ENCODE measurements at regions not wholly inside any gene's neighbourhood (a gene's known extent, or its start where the extent isn't known, plus 50 kb on each side); places are given as distances from the start of the nearest gene placed in this dataset.

- no peak for DNase-seq
Measured at GRCh38 chr2:160889439-160890170, 270.6 kb upstream of the TANK start.

DNA sequence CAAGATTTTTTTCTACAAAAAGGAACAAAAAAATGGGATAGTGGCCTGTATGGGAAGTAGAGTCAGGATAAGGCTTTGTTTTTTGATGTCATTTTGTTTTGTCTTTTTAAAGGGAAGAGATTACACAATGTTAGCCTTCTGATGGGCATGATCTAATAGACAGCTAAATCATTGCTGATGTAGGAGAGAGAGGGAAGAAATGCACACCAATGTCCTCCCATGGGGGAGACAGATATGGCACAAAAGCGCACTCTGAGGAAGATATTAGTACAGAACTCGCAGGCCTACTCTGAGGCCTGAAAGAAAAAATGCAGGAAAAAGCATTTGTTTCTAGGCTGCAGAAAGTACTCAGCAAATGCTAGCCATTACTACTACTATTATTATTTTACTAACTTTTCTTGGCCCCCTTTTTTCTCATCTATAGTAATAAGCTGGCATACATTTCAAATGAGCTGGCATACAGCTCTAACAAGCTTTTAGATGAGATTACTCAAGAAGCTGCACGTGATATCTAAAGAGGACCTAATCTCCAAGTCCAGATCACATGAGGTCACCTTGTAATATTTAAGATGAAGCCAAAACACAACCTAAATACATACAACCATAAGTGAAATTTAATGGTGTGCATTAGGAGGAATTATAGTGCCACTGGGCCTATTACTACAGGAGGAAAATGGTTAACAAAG is 269.4 kb upstream of the TANK start:
- DNase-seq, result no peak

DNA sequence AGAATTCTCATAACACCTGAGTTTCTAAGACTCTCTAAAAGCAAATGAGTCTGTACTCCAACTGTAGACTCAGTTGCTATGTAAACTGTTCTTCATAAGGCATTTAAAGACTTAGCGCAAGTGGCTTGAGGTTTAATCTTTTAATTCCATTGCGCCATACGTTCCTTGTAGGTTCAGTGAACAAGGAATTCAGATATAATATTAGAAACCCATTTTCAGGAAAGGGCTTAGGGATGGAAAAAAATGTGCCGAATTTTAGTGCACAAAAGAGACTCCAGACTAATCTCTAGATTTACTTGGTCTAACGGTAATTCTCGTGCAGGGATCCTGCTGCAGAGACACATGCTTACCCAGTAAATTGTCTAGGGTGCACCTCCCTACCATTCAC is 268.9 kb upstream of the TANK start:
- no peak for DNase-seq

DNA sequence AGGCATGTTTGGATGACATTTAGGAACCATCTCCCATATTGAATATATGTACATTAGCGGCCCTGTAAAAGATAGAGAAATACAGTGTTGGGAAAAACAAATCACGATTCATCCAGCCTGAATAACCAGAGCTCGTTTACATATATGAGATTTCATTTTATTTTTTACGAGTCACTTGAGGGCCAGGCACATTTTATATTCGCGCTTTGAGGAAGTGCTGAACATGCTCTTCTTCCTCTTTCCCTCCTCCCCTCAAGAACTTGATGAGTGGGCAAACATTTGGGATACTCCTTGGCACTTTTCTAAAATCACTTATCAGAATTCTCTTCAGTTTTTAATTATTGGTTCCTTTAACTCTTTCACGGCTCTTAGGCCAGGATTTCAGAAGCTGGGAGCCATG is 268.0 kb upstream of the TANK start:
- no peak for DNase-seq

- no peak for DNase-seq
Measured at GRCh38 chr2:160893581-160893980, 266.6 kb upstream of the TANK start.

DNA sequence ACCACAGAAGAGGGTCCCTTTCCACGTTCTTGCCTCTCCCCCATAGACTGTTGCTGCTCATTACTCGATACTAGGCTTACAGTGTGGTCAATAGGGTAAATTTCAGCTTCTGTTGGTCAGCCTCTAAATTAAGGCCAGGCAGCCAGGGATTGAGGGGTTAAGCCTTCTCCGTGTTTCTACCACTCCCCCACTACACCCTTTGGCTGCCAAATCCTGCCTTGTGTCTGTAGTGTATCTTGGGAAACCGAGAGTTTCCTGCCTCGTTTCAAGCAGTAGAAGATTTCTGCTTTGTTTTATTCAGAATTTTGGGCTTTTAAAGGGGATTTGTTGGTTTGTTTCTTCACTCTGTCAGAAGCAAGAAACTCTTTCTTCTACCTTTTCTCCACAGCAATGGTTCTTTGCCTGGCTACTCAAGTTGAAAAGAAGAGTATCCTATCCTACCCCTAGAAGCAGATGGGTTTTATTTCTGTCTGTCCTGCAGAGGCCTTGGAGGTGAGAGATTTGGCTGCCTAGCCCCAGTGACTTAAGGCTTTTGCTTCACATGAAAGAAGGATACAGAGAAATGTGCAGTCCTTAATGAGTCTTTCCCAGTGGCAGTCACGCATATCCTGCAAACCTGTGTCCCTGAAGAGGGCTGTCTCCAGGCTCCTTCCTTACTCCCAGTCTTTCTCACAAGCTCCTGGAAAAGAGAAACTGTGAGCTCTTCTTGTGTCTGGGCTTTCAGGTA is 261.5 kb upstream of the TANK start:
- DNase-seq, result no peak

GRCh38 chr2:160901613-160902012 is 258.6 kb upstream of the TANK start:
- no peak for DNase-seq

DNA sequence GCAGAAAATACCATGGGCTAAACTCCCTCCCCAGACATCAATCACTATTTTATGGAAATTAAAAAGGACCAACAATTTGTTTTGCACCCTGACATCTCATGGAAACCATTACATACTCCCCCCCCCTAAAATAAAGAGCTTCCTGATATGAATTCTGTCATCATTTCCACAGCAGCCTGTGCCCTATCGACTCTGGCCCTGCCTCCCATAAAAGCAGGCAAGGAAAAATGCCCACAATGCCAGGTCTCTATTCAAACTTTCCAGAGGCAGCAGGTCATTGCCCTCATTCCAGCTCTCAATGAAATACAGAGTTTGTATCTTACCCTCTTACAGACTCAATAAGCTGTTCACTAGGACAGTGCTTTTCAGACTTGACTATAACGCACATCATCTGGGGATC is 254.4 kb upstream of the TANK start:
- DNase-seq, result no peak

DNA sequence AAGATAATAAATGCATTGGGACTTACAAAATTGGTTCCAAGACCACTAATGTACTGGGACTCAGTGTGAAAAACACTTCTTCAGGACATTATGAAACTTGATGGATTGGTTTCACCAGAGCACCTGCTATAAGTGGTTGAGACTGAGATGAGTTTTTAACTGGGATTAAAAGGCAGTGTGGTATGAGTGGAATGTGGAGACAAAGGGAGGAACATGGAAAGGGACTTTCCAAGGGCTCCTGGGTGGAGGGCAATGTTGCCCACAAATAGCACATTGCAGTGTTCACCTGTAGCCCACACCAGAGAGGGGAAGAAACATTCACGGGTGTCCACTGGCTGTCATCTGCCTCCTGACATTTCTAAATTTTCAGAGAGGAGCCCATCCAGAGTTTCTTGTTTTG is 253.3 kb upstream of the TANK start:
- no peak for DNase-seq

DNA sequence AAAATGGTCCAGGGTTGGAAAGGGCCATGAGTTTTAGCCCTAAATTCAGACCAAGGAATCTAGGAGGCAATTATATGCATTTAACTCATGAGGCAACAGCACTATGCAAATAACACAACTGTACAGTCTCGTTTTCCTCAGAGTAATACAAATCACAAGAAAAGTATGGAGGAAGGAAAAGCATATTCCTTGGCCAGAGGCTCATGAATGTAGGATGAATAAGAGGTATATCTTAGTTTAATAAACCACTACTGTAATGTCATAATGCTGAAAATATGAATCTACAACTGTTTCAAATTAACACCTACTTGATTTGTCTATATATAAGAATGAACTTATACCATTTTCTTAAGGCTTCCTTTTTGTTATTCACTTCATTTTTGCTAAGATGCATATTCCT is 252.5 kb upstream of the TANK start:
- no peak for DNase-seq

GRCh38 chr2:160908157-160908556 is 252.1 kb upstream of the TANK start:
- DNase-seq, result no peak

DNA sequence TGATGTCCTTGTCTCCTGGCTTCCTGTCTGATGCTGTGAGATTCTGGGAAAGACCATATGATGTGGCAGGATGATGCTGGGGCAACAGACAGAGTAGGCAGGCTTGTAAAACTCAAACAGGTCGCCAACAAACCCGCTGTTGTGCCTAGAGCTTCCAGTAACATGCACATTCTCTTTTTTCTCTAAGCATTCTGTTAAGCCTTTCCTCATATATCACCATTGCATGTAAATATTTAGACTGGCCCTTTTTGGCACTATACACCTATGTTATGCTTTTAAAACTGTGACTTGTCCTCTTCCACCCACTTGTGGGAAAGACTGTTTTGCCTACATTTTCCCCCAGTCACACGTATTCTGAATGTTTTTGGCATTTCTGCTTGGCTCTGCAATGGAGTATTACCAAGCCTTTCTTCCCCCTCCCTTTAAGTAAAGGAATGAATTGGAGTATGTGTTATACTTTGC is 250.4 kb upstream of the TANK start:
- no peak for DNase-seq

DNA sequence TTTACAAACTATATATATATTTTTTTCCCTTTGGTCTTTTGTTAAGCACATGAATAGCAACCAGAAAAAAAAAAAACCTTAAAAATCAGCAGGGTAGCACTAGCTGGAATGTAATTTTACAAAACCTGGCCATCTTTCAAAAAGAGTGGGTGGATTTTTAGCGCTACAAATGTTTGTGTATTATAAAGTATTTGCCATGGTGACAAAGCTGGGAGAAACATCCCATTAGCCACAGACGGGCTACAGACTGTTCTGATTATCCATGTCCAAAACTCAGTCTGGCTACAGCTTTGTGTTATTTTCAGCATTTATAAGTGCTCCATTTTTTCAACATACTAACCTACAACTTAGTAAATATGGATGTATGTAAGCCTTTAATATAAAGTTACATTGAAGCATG is 249.5 kb upstream of the TANK start:
- no peak for DNase-seq

DNA sequence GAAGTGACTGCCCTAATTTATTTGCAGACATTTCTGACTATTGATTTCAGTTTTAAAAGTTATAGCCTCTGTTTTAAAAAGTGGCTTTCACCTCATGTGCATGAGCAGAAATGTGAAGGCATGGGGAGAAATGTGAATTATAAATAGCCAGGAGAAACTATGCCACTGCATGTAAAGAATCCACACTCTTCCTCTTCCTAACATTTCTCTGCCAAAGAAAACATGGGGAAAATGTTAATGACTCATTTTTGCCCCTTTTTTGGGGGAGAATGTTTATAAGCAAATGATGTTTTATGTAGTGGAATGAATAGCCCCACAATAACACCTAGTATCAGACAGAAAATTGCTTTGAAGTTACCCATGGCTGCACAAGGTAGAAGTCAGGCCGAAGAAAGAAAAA is 249.0 kb upstream of the TANK start:
- no peak for DNase-seq

DNA sequence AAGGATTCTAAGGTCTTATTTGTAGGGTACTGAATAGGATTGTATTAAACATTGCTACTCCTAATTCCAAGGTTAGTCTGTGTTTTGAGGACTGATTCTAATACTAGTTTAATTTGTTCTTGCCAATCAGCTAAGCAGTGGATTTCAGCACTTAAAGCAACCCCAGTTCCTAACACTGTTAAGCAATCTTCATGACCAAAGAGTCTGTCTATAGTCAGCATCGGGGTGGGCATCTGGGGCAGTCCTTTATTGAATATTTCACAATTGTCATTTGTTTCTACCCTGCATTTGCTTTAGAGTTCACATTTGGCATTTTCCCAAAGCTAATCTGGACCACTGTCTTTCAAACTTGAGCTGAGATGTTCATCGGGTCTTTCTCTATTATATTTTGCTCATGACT is 248.0 kb upstream of the TANK start:
- no peak for DNase-seq

DNA sequence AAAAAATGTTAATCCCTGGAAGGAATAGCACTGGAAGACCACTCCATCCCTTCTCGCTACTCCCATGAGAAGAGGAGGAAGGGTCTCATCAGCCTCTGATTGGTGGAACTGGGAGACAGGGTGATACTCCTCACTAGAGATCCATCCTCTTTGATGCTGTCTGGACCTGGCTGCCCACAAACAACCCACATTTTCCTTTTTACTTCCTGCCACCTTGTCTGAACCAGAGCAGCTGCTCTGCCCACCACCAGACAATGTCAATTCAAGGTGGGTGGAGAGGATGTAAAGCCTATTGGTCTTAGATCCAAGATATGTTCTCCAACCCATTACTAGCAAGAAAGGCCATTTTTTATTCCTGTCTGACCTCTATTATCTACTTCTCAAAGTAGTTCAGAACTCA is 246.9 kb upstream of the TANK start:
- DNase-seq, result no peak

GRCh38 chr2:160914217-160914616 is 246.0 kb upstream of the TANK start:
- DNase-seq, result no peak

DNA sequence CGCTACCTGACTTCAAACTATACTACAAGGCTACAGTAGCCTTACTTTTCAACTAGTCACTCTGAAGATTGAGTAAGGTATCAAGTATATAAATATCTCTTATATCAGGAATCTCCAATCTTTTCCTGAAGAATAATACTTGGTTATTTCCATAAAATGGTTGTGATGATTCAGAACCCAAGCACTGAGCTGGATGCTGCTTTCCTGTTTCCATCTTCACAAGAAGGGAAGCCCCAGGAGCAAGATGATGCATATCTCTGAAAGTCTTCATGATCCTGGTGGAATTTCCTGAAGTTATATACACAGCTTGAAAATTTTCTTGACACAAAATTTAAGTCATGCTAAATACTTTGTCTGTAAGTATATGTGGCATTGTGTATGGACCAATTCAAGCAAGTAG is 243.9 kb upstream of the TANK start:
- DNase-seq, result no peak

GRCh38 chr2:160917850-160918249 is 242.4 kb upstream of the TANK start:
- DNase-seq, result no peak

- no peak for DNase-seq
Measured at GRCh38 chr2:160918258-160918657, 242.0 kb upstream of the TANK start.

- peak; percentile 20 for DNase-seq
Measured at GRCh38 chr2:160918906-160919503, 241.2 kb upstream of the TANK start.

GRCh38 chr2:160920061-160920460 is 240.2 kb upstream of the TANK start:
- no peak for DNase-seq

GRCh38 chr2:160920791-160921303 is 239.4 kb upstream of the TANK start:
- no peak for DNase-seq

Measured in NCI-H774 (cell line).